ENCODE measurements at regions not wholly inside any gene's neighbourhood (a gene's known extent, or its start where the extent isn't known, plus 50 kb on each side); places are given as distances from the start of the nearest gene placed in this dataset.

- no peak for DNase-seq (ENCODE audit: low read depth)
These were observed 183.1 kb upstream of the MC4R start for GRCh38 chr18:60555625-60556024.

GRCh38 chr18:60556326-60556725 lies 183.8 kb upstream of the MC4R start:
- DNase-seq (ENCODE audit: low read depth), result no peak

- no peak for DNase-seq (ENCODE audit: low read depth)
These were observed 187.5 kb upstream of the MC4R start for GRCh38 chr18:60560071-60560470.

- DNase-seq (ENCODE audit: low read depth), result no peak
These were observed 190.5 kb upstream of the MC4R start for GRCh38 chr18:60563082-60563481.

- no peak for DNase-seq (ENCODE audit: low read depth)
These were observed 195.6 kb upstream of the MC4R start for GRCh38 chr18:60568220-60568619.

- no peak for DNase-seq (ENCODE audit: low read depth)
These were observed 197.6 kb upstream of the MC4R start for GRCh38 chr18:60570172-60570571.

- DNase-seq (ENCODE audit: low read depth), result no peak
These were observed 204.9 kb upstream of the MC4R start for GRCh38 chr18:60577457-60577856.

GRCh38 chr18:60585670-60586069 lies 213.1 kb upstream of the MC4R start:
- DNase-seq (ENCODE audit: low read depth), result no peak

- no peak for DNase-seq (ENCODE audit: low read depth)
These were observed 220.7 kb upstream of the MC4R start for GRCh38 chr18:60593249-60593648.

- DNase-seq (ENCODE audit: low read depth), result no peak
These were observed 224.4 kb upstream of the MC4R start for GRCh38 chr18:60596928-60597327.

GRCh38 chr18:60599267-60599666 lies 226.7 kb upstream of the MC4R start:
- DNase-seq (ENCODE audit: low read depth), result no peak

GRCh38 chr18:60599995-60600394 lies 227.4 kb upstream of the MC4R start:
- no peak for DNase-seq (ENCODE audit: low read depth)

GRCh38 chr18:60601249-60601648 lies 228.7 kb upstream of the MC4R start:
- no peak for DNase-seq (ENCODE audit: low read depth)

- DNase-seq (ENCODE audit: low read depth), result no peak
These were observed 250.8 kb upstream of the MC4R start for GRCh38 chr18:60623331-60623730.

- DNase-seq (ENCODE audit: low read depth), result no peak
These were observed 251.6 kb upstream of the MC4R start for GRCh38 chr18:60624207-60624606.

GRCh38 chr18:60639836-60640235 lies 267.3 kb upstream of the MC4R start:
- DNase-seq (ENCODE audit: low read depth), result no peak

- DNase-seq (ENCODE audit: low read depth), result no peak
These were observed 270.4 kb upstream of the MC4R start for GRCh38 chr18:60643009-60643408.

- no peak for DNase-seq (ENCODE audit: low read depth)
These were observed 274.1 kb upstream of the MC4R start for GRCh38 chr18:60646725-60647124.

GRCh38 chr18:60649107-60649506 lies 276.5 kb upstream of the MC4R start:
- no peak for DNase-seq (ENCODE audit: low read depth)

- DNase-seq (ENCODE audit: low read depth), result no peak
These were observed 277.4 kb upstream of the MC4R start for GRCh38 chr18:60649842-60650536.

- DNase-seq (ENCODE audit: low read depth), result no peak
These were observed 281.7 kb upstream of the MC4R start for GRCh38 chr18:60654298-60654697.

GRCh38 chr18:60656553-60656952 lies 284.0 kb upstream of the MC4R start:
- DNase-seq (ENCODE audit: low read depth), result no peak

- DNase-seq (ENCODE audit: low read depth), result no peak
These were observed 289.9 kb upstream of the MC4R start for GRCh38 chr18:60662491-60662890.
